ENCODE measurements at regions not wholly inside any gene's neighbourhood (a gene's known extent, or its start where the extent isn't known, plus 50 kb on each side); places are given as distances from the start of the nearest gene placed in this dataset.

GRCh38 chr7:114806590-114807162 lies 115.2 kb upstream of the MDFIC start:
- no peak for TF ChIP-seq CTCF (IDR thresholded peaks at IDR 0.05)

- no peak for TF ChIP-seq CTCF (IDR thresholded peaks at IDR 0.05)
These were observed 109.3 kb upstream of the MDFIC start for GRCh38 chr7:114812570-114812969.

- TF ChIP-seq CTCF (IDR thresholded peaks at IDR 0.05): no peak
These were observed 108.3 kb upstream of the MDFIC start for GRCh38 chr7:114813624-114814023.

- no peak for TF ChIP-seq CTCF (IDR thresholded peaks at IDR 0.05)
These were observed 103.4 kb upstream of the MDFIC start for GRCh38 chr7:114818501-114818900.

GRCh38 chr7:114819616-114820362 lies 102.1 kb upstream of the MDFIC start:
- no peak for TF ChIP-seq CTCF (IDR thresholded peaks at IDR 0.05)

GRCh38 chr7:114821030-114821900 lies 100.6 kb upstream of the MDFIC start:
- TF ChIP-seq CTCF (IDR thresholded peaks at IDR 0.05): no peak

GRCh38 chr7:114822131-114822530 lies 99.8 kb upstream of the MDFIC start:
- TF ChIP-seq CTCF (IDR thresholded peaks at IDR 0.05): no peak
